ENCODE measurements at regions not wholly inside any gene's neighbourhood (a gene's known extent, or its start where the extent isn't known, plus 50 kb on each side); places are given as distances from the start of the nearest gene placed in this dataset.

GRCh38 chr7:85287106-85287825, 100.4 kb upstream of the SEMA3D start:
- Histone ChIP-seq H3K9ac (ENCODE audit: low read length) (no peak overlapping the region), H3K9me2 (ENCODE audit: low read depth, low read length) (no peaks in the 10 kb centered on the region), H3K36me3 (ENCODE audit: insufficient read depth, low read length) (no peaks in the 10 kb centered on the region), H2AFZ (ENCODE audit: low read length) (no peak overlapping the region), H3K9me3 (ENCODE audit: low read length) (no peaks in the 10 kb centered on the region), H3F3A (ENCODE audit: insufficient read depth, low read length) (no peaks in the 10 kb centered on the region), H4K20me1 (ENCODE audit: insufficient read depth, low read length) (no peaks in the 10 kb centered on the region), H3K79me2 (ENCODE audit: insufficient read depth, low read length) (no peaks in the 10 kb centered on the region), H3K4me1 (ENCODE audit: insufficient read depth, low read length, severe bottlenecking) (peaks cover 5% of the 10 kb centered on the region), H3K4me3 (ENCODE audit: low read depth, low read length, poor library complexity, severe bottlenecking) (no peak overlapping the region), H3K27me3 (ENCODE audit: insufficient read depth, low read length) (no peaks in the 10 kb centered on the region), H3K4me2 (ENCODE audit: low read length) (no peak overlapping the region), H3K27ac (ENCODE audit: low read depth, low read length, poor library complexity, severe bottlenecking) (no peak overlapping the region)
- TF ChIP-seq CTCF (IDR thresholded peaks at IDR 0.05; ENCODE audit: low read length), result no peak
- no peak for TF ChIP-seq EZH2 (IDR thresholded peaks at IDR 0.05; ENCODE audit: borderline replicate concordance, low read length)

GRCh38 chr7:85286446-85286845, 99.6 kb upstream of the SEMA3D start:
- no peaks in the 10 kb centered on the region for H3K9me2 ChIP-seq (ENCODE audit: low read depth, low read length)
- no peak overlapping the region for H3K27ac ChIP-seq (ENCODE audit: low read depth, low read length, poor library complexity, severe bottlenecking)
- no peaks in the 10 kb centered on the region for H4K20me1 ChIP-seq (ENCODE audit: insufficient read depth, low read length)
- no peak overlapping the region for H2AFZ ChIP-seq (ENCODE audit: low read length)
- H3K27me3 ChIP-seq (ENCODE audit: insufficient read depth, low read length), result no peaks in the 10 kb centered on the region
- H3K4me1 ChIP-seq (ENCODE audit: insufficient read depth, low read length, severe bottlenecking), result peaks cover 5% of the 10 kb centered on the region
- no peak overlapping the region for H3K4me2 ChIP-seq (ENCODE audit: low read length)
- H3K4me3 ChIP-seq (ENCODE audit: low read depth, low read length, poor library complexity, severe bottlenecking), result no peak overlapping the region
- no peak overlapping the region for H3K9ac ChIP-seq (ENCODE audit: low read length)
- no peaks in the 10 kb centered on the region for H3F3A ChIP-seq (ENCODE audit: insufficient read depth, low read length)
- no peaks in the 10 kb centered on the region for H3K36me3 ChIP-seq (ENCODE audit: insufficient read depth, low read length)
- no peak for TF ChIP-seq CTCF (IDR thresholded peaks at IDR 0.05; ENCODE audit: low read length)
- TF ChIP-seq EZH2 (IDR thresholded peaks at IDR 0.05; ENCODE audit: borderline replicate concordance, low read length), result no peak
- no peaks in the 10 kb centered on the region for H3K9me3 ChIP-seq (ENCODE audit: low read length)
- no peaks in the 10 kb centered on the region for H3K79me2 ChIP-seq (ENCODE audit: insufficient read depth, low read length)

GRCh38 chr7:85285527-85285926, 98.7 kb upstream of the SEMA3D start:
- H3K4me2 ChIP-seq (ENCODE audit: low read length), result no peak overlapping the region
- no peaks in the 10 kb centered on the region for H4K20me1 ChIP-seq (ENCODE audit: insufficient read depth, low read length)
- H3K27me3 ChIP-seq (ENCODE audit: insufficient read depth, low read length), result no peaks in the 10 kb centered on the region
- no peaks in the 10 kb centered on the region for H3K79me2 ChIP-seq (ENCODE audit: insufficient read depth, low read length)
- H3K4me3 ChIP-seq (ENCODE audit: low read depth, low read length, poor library complexity, severe bottlenecking), result no peak overlapping the region
- H3K27ac ChIP-seq (ENCODE audit: low read depth, low read length, poor library complexity, severe bottlenecking), result no peak overlapping the region
- H3K36me3 ChIP-seq (ENCODE audit: insufficient read depth, low read length), result no peaks in the 10 kb centered on the region
- peaks cover 3% of the 10 kb centered on the region for H3K4me1 ChIP-seq (ENCODE audit: insufficient read depth, low read length, severe bottlenecking)
- H3K9me2 ChIP-seq (ENCODE audit: low read depth, low read length), result no peaks in the 10 kb centered on the region
- no peaks in the 10 kb centered on the region for H3K9me3 ChIP-seq (ENCODE audit: low read length)
- H3K9ac ChIP-seq (ENCODE audit: low read length), result no peak overlapping the region
- H2AFZ ChIP-seq (ENCODE audit: low read length), result no peak overlapping the region
- H3F3A ChIP-seq (ENCODE audit: insufficient read depth, low read length), result no peaks in the 10 kb centered on the region
- no peak for TF ChIP-seq EZH2 (IDR thresholded peaks at IDR 0.05; ENCODE audit: borderline replicate concordance, low read length)
- TF ChIP-seq CTCF (IDR thresholded peaks at IDR 0.05; ENCODE audit: low read length), result no peak

Data from OCI-LY1 (cell line).